Endodermal cell (in vitro differentiated cells): ENCODE measurements at regions not wholly inside any gene's neighbourhood (a gene's known extent, or its start where the extent isn't known, plus 50 kb on each side); places are given as distances from the start of the nearest gene placed in this dataset.

Source experiments
- DNase-seq: peaks from one replicate; pipeline ENCODE4 v3.0.0-alpha.2; 2017
- H3K27ac ChIP-seq: 2 replicates; pipeline ENCODE4 v1.5.1; 2013; ENCODE audit warnings: mild to moderate bottlenecking, low read depth, low read length, moderate library complexity
- H3K27me3 ChIP-seq: 2 replicates; pipeline ENCODE4 v1.6.1; 2013; ENCODE audit warnings: mild to moderate bottlenecking, low read length, moderate library complexity; ENCODE audit not compliant: insufficient read depth, control insufficient read depth, poor library complexity, severe bottlenecking
- H3K36me3 ChIP-seq: 2 replicates; pipeline ENCODE4 v1.7.0; 2013; ENCODE audit warnings: mild to moderate bottlenecking, low read length, moderate library complexity; ENCODE audit not compliant: control insufficient read depth, insufficient read depth
- H3K4me1 ChIP-seq: one replicate; pipeline ENCODE4 v1.7.0; 2013; ENCODE audit warnings: low read length; ENCODE audit not compliant: control insufficient read depth, insufficient read depth
- H3K4me3 ChIP-seq: 2 replicates; pipeline ENCODE4 v1.5.1; 2013; ENCODE audit warnings: mild to moderate bottlenecking, low read length, moderate library complexity
- H3K9ac ChIP-seq: 2 replicates; pipeline ENCODE4 v1.6.1; 2013; ENCODE audit warnings: mild to moderate bottlenecking, low read length, moderate library complexity; ENCODE audit not compliant: poor library complexity, severe bottlenecking; ENCODE audit errors: extremely low read depth
- H3K9me3 ChIP-seq: 2 replicates; pipeline ENCODE4 v1.6.1; 2013; ENCODE audit warnings: mild to moderate bottlenecking, low read length, moderate library complexity; ENCODE audit not compliant: control insufficient read depth
- H3K27ac Mint-ChIP-seq: 2 replicates; pipeline ENCODE4 v1.8.0; 2020; ENCODE audit warnings: mixed read lengths
- H3K27me3 Mint-ChIP-seq: 2 replicates; pipeline ENCODE4 v1.8.0; 2021; ENCODE audit warnings: mild to moderate bottlenecking, mixed read lengths; ENCODE audit not compliant: insufficient read depth
- H3K36me3 Mint-ChIP-seq: 2 replicates; pipeline ENCODE4 v1.8.0; 2020; ENCODE audit warnings: low read depth, mixed read lengths
- H3K4me1 Mint-ChIP-seq: 2 replicates; pipeline ENCODE4 v1.8.0; 2020; ENCODE audit warnings: mixed read lengths
- H3K4me3 Mint-ChIP-seq: 2 replicates; pipeline ENCODE4 v1.8.0; 2020; ENCODE audit warnings: mild to moderate bottlenecking, moderate library complexity, mixed read lengths
- H3K9me3 Mint-ChIP-seq: 2 replicates; pipeline ENCODE4 v1.8.0; 2020; ENCODE audit warnings: mild to moderate bottlenecking, mixed read lengths
- WGBS, 2 experiments: methylation state at CpG; one replicate each; pipeline versions ENCODE4 v1.1.5 to v1.1.7; 2013; ENCODE audit warnings: missing lambda C conversion rate in 2 of 2, mixed read lengths in 1 of 2; ENCODE audit not compliant: insufficient coverage in 1 of 2, insufficient read length in 1 of 2; 5-methylcytosine and 5-hydroxymethylcytosine counted together
- TF ChIP-seq, protein P1 (sequence below): fragments of 200-600 bp; sonication (generic); conservative IDR thresholded peaks from 2 replicates; pipeline ENCODE4 v1.5.0; 2021; ENCODE audit warnings: antibody characterized with exemption, mild to moderate bottlenecking

- Mint-ChIP-seq H3K27me3 (peaks cover 4% of the 10 kb centered on the region), H3K9me3 (no peaks in the 10 kb centered on the region), H3K27ac (no peak overlapping the region), H3K36me3 (no peaks in the 10 kb centered on the region), H3K4me3 (no peak overlapping the region), H3K4me1 (no peaks in the 10 kb centered on the region)
- no peaks in the 10 kb centered on the region for H3K4me1 ChIP-seq
- DNase-seq: no peak
- H3K27me3 ChIP-seq: peaks cover 8% of the 10 kb centered on the region
- H3K9ac ChIP-seq: no peak overlapping the region
- TF ChIP-seq, protein P1, sequence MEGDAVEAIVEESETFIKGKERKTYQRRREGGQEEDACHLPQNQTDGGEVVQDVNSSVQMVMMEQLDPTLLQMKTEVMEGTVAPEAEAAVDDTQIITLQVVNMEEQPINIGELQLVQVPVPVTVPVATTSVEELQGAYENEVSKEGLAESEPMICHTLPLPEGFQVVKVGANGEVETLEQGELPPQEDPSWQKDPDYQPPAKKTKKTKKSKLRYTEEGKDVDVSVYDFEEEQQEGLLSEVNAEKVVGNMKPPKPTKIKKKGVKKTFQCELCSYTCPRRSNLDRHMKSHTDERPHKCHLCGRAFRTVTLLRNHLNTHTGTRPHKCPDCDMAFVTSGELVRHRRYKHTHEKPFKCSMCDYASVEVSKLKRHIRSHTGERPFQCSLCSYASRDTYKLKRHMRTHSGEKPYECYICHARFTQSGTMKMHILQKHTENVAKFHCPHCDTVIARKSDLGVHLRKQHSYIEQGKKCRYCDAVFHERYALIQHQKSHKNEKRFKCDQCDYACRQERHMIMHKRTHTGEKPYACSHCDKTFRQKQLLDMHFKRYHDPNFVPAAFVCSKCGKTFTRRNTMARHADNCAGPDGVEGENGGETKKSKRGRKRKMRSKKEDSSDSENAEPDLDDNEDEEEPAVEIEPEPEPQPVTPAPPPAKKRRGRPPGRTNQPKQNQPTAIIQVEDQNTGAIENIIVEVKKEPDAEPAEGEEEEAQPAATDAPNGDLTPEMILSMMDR: no peak
- no peak overlapping the region for H3K4me3 ChIP-seq
- H3K36me3 ChIP-seq: no peaks in the 10 kb centered on the region
- no peaks in the 10 kb centered on the region for H3K9me3 ChIP-seq
- no peak overlapping the region for H3K27ac ChIP-seq
- WGBS, 2 experiments: 85 to 100% methylated on average over 1 to 3 of the region's 3 CpGs
Measured at GRCh38 chr12:115030017-115030416, 346.0 kb upstream of the TBX3 start.

DNA sequence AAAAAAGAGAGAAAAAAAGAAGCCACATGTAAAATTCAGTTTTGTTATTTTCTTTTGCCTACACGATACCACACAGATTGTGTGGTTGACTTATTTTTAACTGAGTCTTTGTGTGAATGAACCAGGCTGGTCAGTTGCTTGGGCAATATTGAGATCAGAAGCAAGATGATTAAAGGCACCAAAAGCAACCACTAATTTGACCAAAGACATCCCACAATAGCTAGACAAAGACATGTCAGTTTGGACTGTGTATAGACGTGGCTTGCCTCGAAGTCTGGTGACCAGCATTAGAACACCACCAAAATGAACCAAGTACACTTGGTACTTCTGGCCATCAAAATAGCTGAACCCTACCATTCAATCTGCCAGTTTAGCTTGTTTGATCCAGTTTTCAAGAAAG lies 340.6 kb upstream of the TBX3 start:
- DNase-seq: no peak
- Histone ChIP-seq H3K27me3 (no peaks in the 10 kb centered on the region), H3K4me3 (no peak overlapping the region), H3K9ac (no peak overlapping the region), H3K9me3 (no peaks in the 10 kb centered on the region), H3K4me1 (no peaks in the 10 kb centered on the region), H3K27ac (no peak overlapping the region), H3K36me3 (no peaks in the 10 kb centered on the region)
- 97 to 100% methylated on average over 1 to 3 of the region's 3 CpGs for WGBS, 2 experiments
- Mint-ChIP-seq H3K4me1 (no peaks in the 10 kb centered on the region), H3K27me3 (no peaks in the 10 kb centered on the region), H3K9me3 (no peaks in the 10 kb centered on the region), H3K4me3 (no peak overlapping the region), H3K27ac (no peak overlapping the region), H3K36me3 (no peaks in the 10 kb centered on the region)
- TF ChIP-seq, protein P1: no peak

- no peaks in the 10 kb centered on the region for H3K36me3 ChIP-seq
- H3K27ac Mint-ChIP-seq: no peak overlapping the region
- peaks cover 5% of the 10 kb centered on the region for H3K9me3 Mint-ChIP-seq
- no peaks in the 10 kb centered on the region for H3K9me3 ChIP-seq
- H3K4me3 Mint-ChIP-seq: no peak overlapping the region
- no peaks in the 10 kb centered on the region for H3K4me1 ChIP-seq
- TF ChIP-seq, protein P1: no peak
- H3K9ac ChIP-seq: no peak overlapping the region
- H3K4me3 ChIP-seq: no peak overlapping the region
- WGBS, 2 experiments: 91 to 93% methylated on average over 4 of the region's 4 CpGs
- no peaks in the 10 kb centered on the region for H3K27me3 Mint-ChIP-seq
- H3K27ac ChIP-seq: no peak overlapping the region
- H3K27me3 ChIP-seq: no peaks in the 10 kb centered on the region
- H3K36me3 Mint-ChIP-seq: no peaks in the 10 kb centered on the region
- DNase-seq: no peak
- no peaks in the 10 kb centered on the region for H3K4me1 Mint-ChIP-seq
Measured at GRCh38 chr12:115023279-115024265, 339.6 kb upstream of the TBX3 start.
